T-helper 2 cell (primary cell): ENCODE measurements at regions not wholly inside any gene's neighbourhood (a gene's known extent, or its start where the extent isn't known, plus 50 kb on each side); places are given as distances from the start of the nearest gene placed in this dataset.

Source experiments
- DNase-seq, 5 experiments: peaks; one replicate each; pipeline versions ENCODE4 v3.0.0 to v3.0.0-alpha.2; 2012 to 2022

GRCh38 chr9:135412315-135413085 is 67.1 kb upstream of the PPP1R26 start:
- peak; percentile 17 to 64 (median 51) for DNase-seq

GRCh38 chr9:135413086-135413375 is 66.6 kb upstream of the PPP1R26 start:
- no peak for DNase-seq

GRCh38 chr9:135413461-135413860 is 66.1 kb upstream of the PPP1R26 start:
- no peak for DNase-seq

- DNase-seq, result no peak
Observed at GRCh38 chr9:135414293-135414692, 65.3 kb upstream of the PPP1R26 start.

DNA sequence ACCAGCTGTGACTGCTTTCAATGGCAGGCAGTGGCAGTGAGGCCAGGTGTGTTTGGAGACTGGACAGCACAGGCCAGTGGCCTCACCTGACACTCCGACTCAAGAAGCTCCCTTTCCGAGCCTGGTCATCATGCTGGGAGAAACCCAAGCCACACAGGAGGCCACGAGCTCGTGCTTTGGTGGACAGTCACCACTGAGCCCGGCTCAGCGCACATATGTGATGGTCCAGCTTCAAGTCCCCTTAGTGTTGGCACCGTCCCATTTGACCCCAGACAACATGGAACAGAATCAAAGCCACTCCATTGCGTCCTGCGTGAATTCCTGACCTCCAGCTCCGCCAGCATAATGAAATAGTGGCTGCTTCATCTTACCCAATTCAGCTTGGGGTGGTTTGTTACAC is 64.0 kb upstream of the PPP1R26 start:
- DNase-seq, result no peak

DNA sequence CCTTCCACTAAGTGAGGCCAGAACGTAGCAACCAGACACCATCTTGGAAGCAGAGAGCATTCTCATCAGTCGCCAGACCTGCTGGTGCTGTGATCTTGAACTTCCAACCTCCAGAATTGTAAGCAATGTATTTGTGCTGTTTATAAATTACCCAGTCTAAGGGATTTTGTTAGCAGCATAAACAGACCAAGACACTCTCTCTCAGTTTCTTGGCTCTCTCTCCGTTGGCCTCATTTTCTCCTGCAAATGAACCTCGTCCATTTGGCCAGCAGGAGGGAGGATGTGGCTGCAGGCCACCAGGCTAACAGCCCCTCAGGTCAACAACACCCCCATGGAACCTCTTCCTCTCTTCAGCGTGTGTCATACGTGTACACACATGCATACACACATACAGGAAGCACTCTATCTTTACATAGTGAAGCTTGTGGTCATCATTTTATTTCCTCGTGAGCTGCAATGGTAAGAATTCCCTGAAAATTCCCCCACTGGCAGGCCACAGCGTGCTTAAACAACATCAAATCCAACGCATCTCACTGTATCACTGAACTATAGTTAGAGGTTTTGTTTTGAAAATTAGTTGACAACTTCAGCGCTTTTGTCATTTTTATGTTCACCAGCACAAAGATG is 62.8 kb upstream of the PPP1R26 start:
- DNase-seq, result no peak

DNA sequence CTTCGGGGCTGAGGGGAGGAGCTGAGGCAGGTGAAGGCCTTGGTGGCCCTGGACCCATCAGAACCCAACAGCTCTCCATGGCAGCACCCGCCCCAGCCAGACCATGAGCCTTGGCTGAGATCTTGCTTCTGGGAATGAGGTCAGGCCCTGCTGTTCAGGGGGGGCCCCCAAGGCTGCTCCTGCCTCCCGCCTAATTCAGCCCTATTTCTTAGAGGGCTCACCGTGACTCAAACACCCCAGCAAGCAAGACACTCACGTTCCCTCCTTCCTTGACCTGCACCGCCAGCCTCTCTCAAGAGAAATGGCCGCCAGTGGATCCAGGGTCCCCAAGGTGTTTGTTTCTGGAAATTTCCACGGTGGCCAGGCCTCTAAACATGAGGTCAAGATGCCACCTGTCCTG is 61.4 kb upstream of the PPP1R26 start:
- DNase-seq, result no peak

DNA sequence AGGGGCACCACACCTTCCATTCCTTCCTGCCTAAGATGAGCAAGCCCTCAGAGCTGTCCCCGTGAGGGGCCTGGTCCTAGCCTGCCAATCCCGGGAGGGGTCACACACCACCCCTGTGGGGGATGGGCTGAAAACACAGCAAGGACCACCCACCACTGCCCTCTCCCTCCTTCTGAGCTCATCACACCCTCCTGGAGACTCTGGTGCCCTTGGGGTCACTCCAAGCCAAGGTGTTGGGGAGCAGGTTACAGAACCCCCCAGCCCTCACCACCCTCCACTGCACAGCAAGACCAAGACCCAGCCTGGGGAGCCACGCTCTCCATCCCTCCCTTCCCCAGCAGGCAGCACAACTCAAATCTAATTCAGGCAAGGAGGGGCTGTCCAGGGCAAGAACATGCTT is 60.5 kb upstream of the PPP1R26 start:
- DNase-seq, result no peak

DNA sequence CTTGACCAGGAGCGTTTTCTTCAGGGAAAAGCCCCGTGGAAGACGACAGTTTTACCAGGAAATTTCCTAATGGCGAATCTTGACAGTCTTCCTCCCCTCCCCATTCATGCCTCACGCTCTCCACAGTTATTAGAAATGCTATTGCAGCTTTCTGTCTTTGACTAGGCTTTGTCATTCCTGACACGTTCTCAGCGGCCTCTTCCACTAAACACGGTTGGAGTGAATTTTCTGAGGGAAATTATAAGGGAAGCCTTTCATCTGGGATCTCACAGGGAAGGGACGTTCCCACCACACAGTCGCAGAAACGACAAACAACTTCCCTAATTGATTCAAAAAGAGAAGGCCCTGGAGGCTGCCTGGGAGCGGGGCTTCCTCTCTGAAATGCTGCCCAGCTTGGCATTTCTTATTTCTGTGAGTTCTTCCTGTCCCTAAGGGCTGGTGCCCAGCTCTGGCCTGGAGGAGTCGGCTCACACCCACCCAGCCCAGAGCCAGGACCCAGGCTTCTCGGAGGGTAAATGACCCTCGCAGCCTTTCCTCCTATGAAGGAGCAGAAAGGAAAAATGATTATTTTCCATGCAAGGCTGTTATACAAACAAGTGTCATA is 57.1 kb upstream of the PPP1R26 start:
- no peak for DNase-seq

DNA sequence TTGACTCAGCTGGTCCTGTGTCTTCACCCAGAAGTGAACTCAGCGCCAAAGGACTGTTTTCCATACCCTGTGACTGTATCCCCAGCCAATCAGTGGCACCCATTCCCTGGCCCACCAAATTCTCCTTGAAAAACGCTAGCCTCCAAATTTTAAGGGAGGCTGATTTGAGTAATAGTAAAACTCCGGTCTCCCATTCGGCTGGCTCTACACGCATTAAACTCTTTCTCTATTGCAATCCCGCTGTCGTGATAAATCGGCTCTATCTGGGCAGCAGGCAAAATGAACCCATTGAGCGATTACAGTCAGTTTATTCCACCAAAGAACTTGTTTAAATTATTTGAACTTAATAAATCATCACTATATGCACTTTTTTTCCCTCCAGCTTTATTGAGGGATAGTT is 55.9 kb upstream of the PPP1R26 start:
- DNase-seq, result no peak
